ENCODE measurements at regions not wholly inside any gene's neighbourhood (a gene's known extent, or its start where the extent isn't known, plus 50 kb on each side); places are given as distances from the start of the nearest gene placed in this dataset.

- peaks cover 22% of the 10 kb centered on the region for H3K9me3 Mint-ChIP-seq
- H3K4me3 Mint-ChIP-seq: no peak overlapping the region
- no peaks in the 10 kb centered on the region for H3K36me3 Mint-ChIP-seq (ENCODE audit: low read depth)
- no peaks in the 10 kb centered on the region for H3K4me1 Mint-ChIP-seq (ENCODE audit: low read depth)
- DNase-seq (ENCODE audit: low spot score): no peak
- H3K27me3 Mint-ChIP-seq (ENCODE audit: low read depth): no peaks in the 10 kb centered on the region
- no peak overlapping the region for H3K27ac Mint-ChIP-seq
Measured at GRCh38 chr21:16606271-16606670, 876.5 kb downstream of the USP25 start.

- no peak for DNase-seq (ENCODE audit: low spot score)
- Mint-ChIP-seq H3K4me1 (ENCODE audit: low read depth) (no peaks in the 10 kb centered on the region), H3K9me3 (peaks cover 26% of the 10 kb centered on the region), H3K27me3 (ENCODE audit: low read depth) (no peaks in the 10 kb centered on the region), H3K4me3 (no peak overlapping the region), H3K27ac (no peak overlapping the region), H3K36me3 (ENCODE audit: low read depth) (no peaks in the 10 kb centered on the region)
Measured at GRCh38 chr21:16608209-16608830, 878.5 kb downstream of the USP25 start.

- Mint-ChIP-seq H3K9me3 (peaks cover 41% of the 10 kb centered on the region), H3K36me3 (ENCODE audit: low read depth) (no peaks in the 10 kb centered on the region), H3K27ac (no peak overlapping the region), H3K27me3 (ENCODE audit: low read depth) (no peaks in the 10 kb centered on the region), H3K4me3 (no peak overlapping the region), H3K4me1 (ENCODE audit: low read depth) (no peaks in the 10 kb centered on the region)
- no peak for DNase-seq (ENCODE audit: low spot score)
Measured at GRCh38 chr21:16619281-16619680, 889.5 kb downstream of the USP25 start.

- H3K27me3 Mint-ChIP-seq (ENCODE audit: low read depth): no peaks in the 10 kb centered on the region
- DNase-seq (ENCODE audit: low spot score): no peak
- H3K27ac Mint-ChIP-seq: no peak overlapping the region
- H3K4me3 Mint-ChIP-seq: no peak overlapping the region
- no peaks in the 10 kb centered on the region for H3K4me1 Mint-ChIP-seq (ENCODE audit: low read depth)
- H3K36me3 Mint-ChIP-seq (ENCODE audit: low read depth): no peaks in the 10 kb centered on the region
- H3K9me3 Mint-ChIP-seq: peaks cover 41% of the 10 kb centered on the region
Measured at GRCh38 chr21:16620786-16621320, 891.1 kb downstream of the USP25 start.

- DNase-seq (ENCODE audit: low spot score): no peak
- Mint-ChIP-seq H3K4me3 (no peak overlapping the region), H3K36me3 (ENCODE audit: low read depth) (no peaks in the 10 kb centered on the region), H3K27ac (no peak overlapping the region), H3K9me3 (peaks cover 26% of the 10 kb centered on the region), H3K27me3 (ENCODE audit: low read depth) (no peaks in the 10 kb centered on the region), H3K4me1 (ENCODE audit: low read depth) (no peaks in the 10 kb centered on the region)
Measured at GRCh38 chr21:16624479-16625118, 888.2 kb upstream of the CXADR start.

- Mint-ChIP-seq H3K36me3 (ENCODE audit: low read depth) (no peaks in the 10 kb centered on the region), H3K9me3 (peaks cover 23% of the 10 kb centered on the region), H3K4me3 (no peak overlapping the region), H3K27me3 (ENCODE audit: low read depth) (no peaks in the 10 kb centered on the region), H3K27ac (no peak overlapping the region), H3K4me1 (ENCODE audit: low read depth) (no peaks in the 10 kb centered on the region)
- DNase-seq (ENCODE audit: low spot score): no peak
Measured at GRCh38 chr21:16625491-16625890, 887.4 kb upstream of the CXADR start.

- DNase-seq (ENCODE audit: low spot score): no peak
- H3K36me3 Mint-ChIP-seq (ENCODE audit: low read depth): no peaks in the 10 kb centered on the region
Measured at GRCh38 chr21:16633831-16634459, 878.9 kb upstream of the CXADR start.

GRCh38 chr21:16634515-16634914 lies 878.3 kb upstream of the CXADR start:
- no peaks in the 10 kb centered on the region for H3K4me1 Mint-ChIP-seq (ENCODE audit: low read depth)
- no peak overlapping the region for H3K27ac Mint-ChIP-seq
- no peaks in the 10 kb centered on the region for H3K27me3 Mint-ChIP-seq (ENCODE audit: low read depth)
- no peak overlapping the region for H3K4me3 Mint-ChIP-seq
- no peaks in the 10 kb centered on the region for H3K36me3 Mint-ChIP-seq (ENCODE audit: low read depth)
- peaks cover 23% of the 10 kb centered on the region for H3K9me3 Mint-ChIP-seq
- no peak for DNase-seq (ENCODE audit: low spot score)

More at GRCh38 chr21:16633831-16634459, 878.9 kb upstream of the CXADR start:
- Mint-ChIP-seq H3K9me3 (peaks cover 17% of the 10 kb centered on the region), H3K27me3 (ENCODE audit: low read depth) (no peaks in the 10 kb centered on the region), H3K27ac (no peak overlapping the region), H3K4me3 (no peak overlapping the region), H3K4me1 (ENCODE audit: low read depth) (no peaks in the 10 kb centered on the region)

DNA sequence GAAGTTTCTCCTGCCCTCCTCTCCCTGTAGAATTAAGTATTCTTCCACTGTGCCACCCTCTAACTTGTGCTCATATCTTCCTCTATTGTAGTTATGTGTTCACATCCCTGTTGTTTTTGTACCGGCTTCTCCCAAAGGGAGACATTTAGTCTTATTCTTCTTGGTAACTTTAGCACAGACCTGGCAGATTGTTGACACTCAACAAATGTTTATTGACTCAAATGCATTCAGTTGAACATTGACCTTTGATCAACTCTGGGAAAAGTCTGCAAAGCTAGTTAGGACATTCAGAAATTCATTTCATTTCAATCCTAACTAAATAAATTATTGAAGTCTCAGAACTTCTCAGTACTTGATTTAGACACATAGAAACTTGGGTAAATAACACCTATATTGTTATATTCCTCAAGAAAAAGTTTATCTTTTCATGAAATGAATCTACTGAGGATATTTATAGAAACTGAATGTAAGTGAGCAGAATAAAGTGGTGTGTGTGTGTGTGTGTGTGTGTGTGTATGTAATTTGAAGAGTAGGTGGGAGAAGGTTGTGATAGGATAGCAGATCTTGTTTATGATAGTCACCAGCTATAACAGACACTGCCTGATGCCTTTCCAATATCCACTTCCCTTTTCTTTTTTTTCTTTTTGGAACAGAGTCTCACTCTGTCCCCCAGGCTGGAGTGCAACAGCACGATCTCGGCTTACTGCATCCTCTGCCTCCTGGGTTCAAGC lies 872.4 kb upstream of the CXADR start:
- Mint-ChIP-seq H3K4me3 (no peak overlapping the region), H3K4me1 (ENCODE audit: low read depth) (no peaks in the 10 kb centered on the region), H3K27me3 (ENCODE audit: low read depth) (no peaks in the 10 kb centered on the region), H3K27ac (no peak overlapping the region), H3K9me3 (peaks cover 21% of the 10 kb centered on the region), H3K36me3 (ENCODE audit: low read depth) (no peaks in the 10 kb centered on the region)
- no peak for DNase-seq (ENCODE audit: low spot score)

GRCh38 chr21:16642353-16642752 lies 870.5 kb upstream of the CXADR start:
- Mint-ChIP-seq H3K27me3 (ENCODE audit: low read depth) (no peaks in the 10 kb centered on the region), H3K4me3 (no peak overlapping the region), H3K27ac (no peak overlapping the region), H3K36me3 (ENCODE audit: low read depth) (no peaks in the 10 kb centered on the region), H3K4me1 (ENCODE audit: low read depth) (no peaks in the 10 kb centered on the region), H3K9me3 (peaks cover 19% of the 10 kb centered on the region)
- no peak for DNase-seq (ENCODE audit: low spot score)

DNA sequence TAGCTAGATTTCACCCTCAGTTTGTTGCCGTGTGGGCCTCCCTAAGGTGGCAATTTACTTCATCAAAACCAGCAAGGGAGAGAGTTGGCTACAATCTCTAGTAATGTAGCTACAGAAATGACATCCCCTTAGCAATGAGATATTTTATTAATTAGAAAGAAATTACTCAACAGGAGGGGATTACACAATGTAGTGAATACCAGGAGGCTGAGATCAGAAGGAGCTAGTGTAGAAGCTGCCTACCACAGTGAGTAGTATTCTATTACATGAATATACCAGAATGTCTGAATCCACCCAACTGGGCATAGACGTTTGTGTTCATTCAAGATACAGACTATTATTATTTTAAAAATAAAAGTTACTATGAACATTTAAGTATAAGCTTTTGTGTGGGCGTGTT lies 868.2 kb upstream of the CXADR start:
- H3K27ac Mint-ChIP-seq: no peak overlapping the region
- H3K36me3 Mint-ChIP-seq (ENCODE audit: low read depth): no peaks in the 10 kb centered on the region
- H3K4me1 Mint-ChIP-seq (ENCODE audit: low read depth): no peaks in the 10 kb centered on the region
- no peaks in the 10 kb centered on the region for H3K27me3 Mint-ChIP-seq (ENCODE audit: low read depth)
- peaks cover 26% of the 10 kb centered on the region for H3K9me3 Mint-ChIP-seq
- DNase-seq (ENCODE audit: low spot score): no peak
- no peak overlapping the region for H3K4me3 Mint-ChIP-seq

- no peak for DNase-seq (ENCODE audit: low spot score)
- Mint-ChIP-seq H3K36me3 (ENCODE audit: low read depth) (no peaks in the 10 kb centered on the region), H3K27ac (no peak overlapping the region), H3K4me1 (ENCODE audit: low read depth) (no peaks in the 10 kb centered on the region), H3K4me3 (no peak overlapping the region), H3K9me3 (peaks cover 43% of the 10 kb centered on the region), H3K27me3 (ENCODE audit: low read depth) (no peaks in the 10 kb centered on the region)
Measured at GRCh38 chr21:16650714-16651366, 862.0 kb upstream of the CXADR start.

- Mint-ChIP-seq H3K9me3 (peaks cover 47% of the 10 kb centered on the region), H3K27ac (no peak overlapping the region), H3K36me3 (ENCODE audit: low read depth) (no peaks in the 10 kb centered on the region), H3K4me3 (no peak overlapping the region), H3K4me1 (ENCODE audit: low read depth) (no peaks in the 10 kb centered on the region), H3K27me3 (ENCODE audit: low read depth) (no peaks in the 10 kb centered on the region)
- DNase-seq (ENCODE audit: low spot score): no peak
Measured at GRCh38 chr21:16651956-16652355, 860.9 kb upstream of the CXADR start.
